ENCODE measurements at regions not wholly inside any gene's neighbourhood (a gene's known extent, or its start where the extent isn't known, plus 50 kb on each side); places are given as distances from the start of the nearest gene placed in this dataset.

- TF ChIP-seq CTCF (IDR thresholded peaks at IDR 0.05; ENCODE audit: borderline replicate concordance, insufficient read depth, low read depth, low read length): no peak
- H3K4me3 ChIP-seq (ENCODE audit: low read depth, low read length): no peak overlapping the region
Observed at GRCh38 chr21:38997051-38997842, 186.0 kb downstream of the PSMG1 start.

- no peak for TF ChIP-seq CTCF (IDR thresholded peaks at IDR 0.05; ENCODE audit: borderline replicate concordance, insufficient read depth, low read depth, low read length)
- no peak overlapping the region for H3K4me3 ChIP-seq (ENCODE audit: low read depth, low read length)
Observed at GRCh38 chr21:38996355-38996754, 186.9 kb downstream of the PSMG1 start.

- no peak overlapping the region for H3K4me3 ChIP-seq (ENCODE audit: low read depth, low read length)
- no peak for TF ChIP-seq CTCF (IDR thresholded peaks at IDR 0.05; ENCODE audit: borderline replicate concordance, insufficient read depth, low read depth, low read length)
Observed at GRCh38 chr21:38995731-38996130, 187.5 kb downstream of the PSMG1 start.

- H3K4me3 ChIP-seq (ENCODE audit: low read depth, low read length): no peak overlapping the region
- no peak for TF ChIP-seq CTCF (IDR thresholded peaks at IDR 0.05; ENCODE audit: borderline replicate concordance, insufficient read depth, low read depth, low read length)
Observed at GRCh38 chr21:38995071-38995669, 188.1 kb downstream of the PSMG1 start.

- TF ChIP-seq CTCF (IDR thresholded peaks at IDR 0.05; ENCODE audit: borderline replicate concordance, insufficient read depth, low read depth, low read length): no peak
- H3K4me3 ChIP-seq (ENCODE audit: low read depth, low read length): no peak overlapping the region
Observed at GRCh38 chr21:38994042-38994441, 188.3 kb downstream of the ETS2 start.

GRCh38 chr21:38993561-38993960, 187.8 kb downstream of the ETS2 start:
- TF ChIP-seq CTCF (IDR thresholded peaks at IDR 0.05; ENCODE audit: borderline replicate concordance, insufficient read depth, low read depth, low read length): no peak
- no peak overlapping the region for H3K4me3 ChIP-seq (ENCODE audit: low read depth, low read length)

GRCh38 chr21:38992737-38993136, 187.0 kb downstream of the ETS2 start:
- TF ChIP-seq CTCF (IDR thresholded peaks at IDR 0.05; ENCODE audit: borderline replicate concordance, insufficient read depth, low read depth, low read length): no peak

More at GRCh38 chr21:38992737-38993136, 187.0 kb downstream of the ETS2 start:
- no peak overlapping the region for H3K4me3 ChIP-seq (ENCODE audit: low read depth, low read length)

Data from GM12875 (cell line).